ENCODE measurements at regions not wholly inside any gene's neighbourhood (a gene's known extent, or its start where the extent isn't known, plus 50 kb on each side); places are given as distances from the start of the nearest gene placed in this dataset.
A peak's percentile ranks its signal among the peaks of the same experiment; 100 is the strongest.

DNA sequence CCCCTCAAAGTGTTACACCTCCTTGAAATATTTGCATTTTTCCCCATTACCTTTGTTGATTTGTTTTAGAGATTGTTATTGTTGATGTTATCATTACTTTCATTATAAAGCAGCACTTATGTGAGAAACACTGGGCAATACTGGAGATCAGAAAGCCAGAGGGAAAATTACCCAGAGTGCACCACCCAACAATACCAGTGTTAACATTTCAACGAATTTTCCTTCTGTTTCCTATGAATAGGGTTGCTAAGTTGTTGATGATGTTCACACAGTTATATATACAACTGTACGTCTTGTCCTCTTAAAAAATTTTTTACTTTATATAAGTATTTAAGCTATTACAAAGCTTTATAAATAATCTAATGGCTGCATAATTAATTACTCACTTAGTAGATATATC, 173.6 kb upstream of the UMPS start:
- H3K27me3 ChIP-seq (ENCODE audit: control insufficient read depth, insufficient read depth, low read length) = no peaks in the 10 kb centered on the region
- no peak for DNase-seq (ENCODE audit: low read depth in 4 of 6, low spot score in 6 of 6)
- no peaks in the 10 kb centered on the region for H3K36me3 ChIP-seq (ENCODE audit: control insufficient read depth, insufficient read depth, low read length)
- H3K27ac ChIP-seq (ENCODE audit: low read depth, low read length) = no peak overlapping the region
- no peaks in the 10 kb centered on the region for H3K9me3 ChIP-seq (ENCODE audit: control insufficient read depth, insufficient read depth, low read length)
- H3K4me3 ChIP-seq (ENCODE audit: low read depth, low read length) = no peak overlapping the region
- no CpG with 5 or more reads among the region's 2 CpGs for WGBS (ENCODE audit: insufficient coverage)
- H3K4me1 ChIP-seq (ENCODE audit: control insufficient read depth, insufficient read depth, low read length) = peaks cover 10% of the 10 kb centered on the region

DNA sequence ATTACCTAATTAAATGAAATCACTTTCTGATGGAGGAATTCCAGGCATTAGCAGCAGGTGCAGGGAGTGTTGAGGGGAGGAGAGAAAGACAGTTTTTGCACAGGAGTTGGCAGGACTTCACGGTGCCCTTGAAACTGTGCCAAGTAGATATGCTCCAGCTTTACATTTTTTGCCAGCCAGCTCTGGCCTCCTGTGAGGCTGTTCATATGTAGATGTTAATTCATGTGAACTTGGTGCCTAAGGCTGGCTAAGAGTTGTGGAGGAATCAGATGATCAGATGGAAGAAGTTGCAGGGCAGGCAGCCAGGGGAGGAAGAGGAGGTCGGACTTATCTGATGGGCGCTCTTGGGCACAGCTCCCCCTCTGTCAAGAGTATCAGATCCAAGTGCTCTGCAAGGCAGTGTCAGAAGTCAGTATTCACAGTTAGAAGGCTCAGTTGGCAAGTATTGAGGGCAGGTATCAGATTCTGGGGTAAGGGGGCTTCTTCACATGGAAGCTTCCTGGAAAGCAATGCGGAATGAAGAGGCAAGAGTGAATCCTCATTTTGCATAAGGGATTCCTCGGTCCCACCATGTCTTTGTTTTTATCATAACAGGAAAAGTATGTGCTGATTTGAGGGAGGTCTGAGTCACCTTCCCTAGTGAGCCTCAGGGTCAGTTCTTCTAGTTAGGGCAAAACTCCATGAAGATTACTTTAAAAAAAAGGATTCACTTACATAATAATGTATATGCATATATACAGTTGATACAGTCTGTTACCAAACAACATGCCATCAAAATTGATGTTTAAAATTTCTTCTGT, 172.6 kb upstream of the UMPS start:
- Histone ChIP-seq H3K9me3 (ENCODE audit: control insufficient read depth, insufficient read depth, low read length) (no peaks in the 10 kb centered on the region), H3K27me3 (ENCODE audit: control insufficient read depth, insufficient read depth, low read length) (no peaks in the 10 kb centered on the region), H3K36me3 (ENCODE audit: control insufficient read depth, insufficient read depth, low read length) (peaks cover 3% of the 10 kb centered on the region), H3K4me3 (ENCODE audit: low read depth, low read length) (no peak overlapping the region), H3K4me1 (ENCODE audit: control insufficient read depth, insufficient read depth, low read length) (peaks cover 15% of the 10 kb centered on the region), H3K27ac (ENCODE audit: low read depth, low read length) (no peak overlapping the region)
- peak in 2 of 6 donors; percentile 82 to 86 for DNase-seq (ENCODE audit: low read depth in 4 of 6, low spot score in 6 of 6)
- 51% methylated on average over 5 of the region's 5 CpGs for WGBS (ENCODE audit: insufficient coverage)

DNA sequence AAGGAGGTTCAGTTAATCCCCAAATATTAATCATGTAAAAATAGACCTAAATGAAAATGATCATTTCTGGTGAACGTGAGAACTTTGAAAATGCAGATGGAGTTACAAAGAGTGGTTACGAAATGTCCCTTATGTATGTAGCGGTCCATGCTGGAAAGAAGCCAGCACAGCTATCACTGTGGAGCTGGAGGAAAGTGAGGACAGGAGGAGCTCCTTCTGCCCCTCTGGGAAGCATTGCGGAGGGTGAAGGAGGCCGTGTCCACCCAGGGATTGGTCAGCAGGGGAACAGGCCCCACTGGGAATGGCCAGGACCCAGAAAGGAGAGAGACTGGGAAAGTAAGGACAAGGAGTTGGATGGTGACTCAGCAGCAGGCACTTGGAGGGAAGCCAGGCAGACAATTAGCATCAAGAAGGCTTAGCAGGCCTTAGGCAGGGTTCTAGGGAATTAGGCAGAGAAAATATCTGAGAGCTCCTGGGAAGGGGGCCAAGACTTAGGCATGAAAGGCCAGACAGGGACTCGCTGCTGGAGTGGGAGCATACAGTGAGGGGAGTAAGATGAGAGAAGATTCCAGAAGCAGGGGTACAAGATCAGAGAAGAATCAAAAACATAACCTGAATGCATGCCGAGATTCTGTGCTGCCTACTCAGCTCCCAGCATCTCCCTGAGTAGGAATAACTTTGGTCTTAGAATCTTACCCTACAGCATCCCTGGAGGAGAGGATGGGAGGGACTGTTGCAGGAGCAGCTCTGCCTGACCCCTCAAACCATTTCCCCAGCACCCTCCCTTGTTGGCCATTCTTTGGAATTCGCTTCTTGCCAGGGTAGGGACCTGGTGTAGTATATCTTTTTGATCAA, 171.0 kb upstream of the UMPS start:
- peaks cover 18% of the 10 kb centered on the region for H3K4me1 ChIP-seq (ENCODE audit: control insufficient read depth, insufficient read depth, low read length)
- H3K9me3 ChIP-seq (ENCODE audit: control insufficient read depth, insufficient read depth, low read length) = no peaks in the 10 kb centered on the region
- peaks cover 16% of the 10 kb centered on the region for H3K36me3 ChIP-seq (ENCODE audit: control insufficient read depth, insufficient read depth, low read length)
- peak; percentile 44 to 94 (median 70) for DNase-seq (ENCODE audit: low read depth in 4 of 6, low spot score in 6 of 6)
- WGBS (ENCODE audit: insufficient coverage) = 35% methylated on average over 6 of the region's 8 CpGs
- H3K4me3 ChIP-seq (ENCODE audit: low read depth, low read length) = no peak overlapping the region
- peak overlapping the region; percentile 43 for H3K27ac ChIP-seq (ENCODE audit: low read depth, low read length)
- no peaks in the 10 kb centered on the region for H3K27me3 ChIP-seq (ENCODE audit: control insufficient read depth, insufficient read depth, low read length)

DNA sequence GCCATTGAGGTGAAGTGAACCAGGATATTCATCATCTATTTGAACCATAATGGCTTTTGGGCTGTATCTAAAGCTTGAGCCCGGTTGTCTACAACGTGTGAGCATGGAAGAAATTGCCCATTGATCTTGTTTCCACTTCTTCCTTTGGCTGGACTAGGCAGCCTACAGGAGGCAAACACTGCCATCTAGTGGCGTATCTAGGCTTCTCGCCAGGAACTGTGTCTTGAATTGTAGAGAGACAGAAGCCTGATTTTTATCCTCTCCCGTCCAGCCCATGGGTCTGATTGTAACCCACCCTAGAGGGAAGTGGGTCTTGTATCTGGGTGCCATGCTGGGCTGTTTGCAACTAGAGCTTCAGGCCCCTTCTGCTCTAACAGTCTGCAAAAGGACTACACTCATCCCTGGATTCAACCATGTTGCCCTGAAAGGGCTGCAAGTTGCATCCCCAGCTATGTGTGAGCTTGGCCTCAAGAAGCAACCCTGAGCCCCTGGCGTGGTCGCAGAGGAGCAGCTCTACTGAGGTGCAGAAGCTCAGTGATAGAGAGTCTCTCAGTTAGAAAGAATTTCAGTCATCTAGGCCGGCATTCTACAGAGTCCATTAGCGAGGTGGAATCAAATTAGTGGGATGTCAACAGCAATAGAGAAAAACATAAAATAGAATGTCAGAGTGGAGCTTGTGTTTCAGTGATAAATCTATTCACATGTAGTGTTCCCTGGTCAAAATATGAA, 170.2 kb upstream of the UMPS start:
- Histone ChIP-seq H3K4me1 (ENCODE audit: control insufficient read depth, insufficient read depth, low read length) (peaks cover 18% of the 10 kb centered on the region), H3K36me3 (ENCODE audit: control insufficient read depth, insufficient read depth, low read length) (peaks cover 19% of the 10 kb centered on the region), H3K27me3 (ENCODE audit: control insufficient read depth, insufficient read depth, low read length) (no peaks in the 10 kb centered on the region), H3K4me3 (ENCODE audit: low read depth, low read length) (no peak overlapping the region), H3K27ac (ENCODE audit: low read depth, low read length) (peak overlapping the region; percentile 43), H3K9me3 (ENCODE audit: control insufficient read depth, insufficient read depth, low read length) (no peaks in the 10 kb centered on the region)
- peak; percentile 61 to 95 (median 72) for DNase-seq (ENCODE audit: low read depth in 4 of 6, low spot score in 6 of 6)
- 38% methylated on average over 9 of the region's 9 CpGs for WGBS (ENCODE audit: insufficient coverage)

DNA sequence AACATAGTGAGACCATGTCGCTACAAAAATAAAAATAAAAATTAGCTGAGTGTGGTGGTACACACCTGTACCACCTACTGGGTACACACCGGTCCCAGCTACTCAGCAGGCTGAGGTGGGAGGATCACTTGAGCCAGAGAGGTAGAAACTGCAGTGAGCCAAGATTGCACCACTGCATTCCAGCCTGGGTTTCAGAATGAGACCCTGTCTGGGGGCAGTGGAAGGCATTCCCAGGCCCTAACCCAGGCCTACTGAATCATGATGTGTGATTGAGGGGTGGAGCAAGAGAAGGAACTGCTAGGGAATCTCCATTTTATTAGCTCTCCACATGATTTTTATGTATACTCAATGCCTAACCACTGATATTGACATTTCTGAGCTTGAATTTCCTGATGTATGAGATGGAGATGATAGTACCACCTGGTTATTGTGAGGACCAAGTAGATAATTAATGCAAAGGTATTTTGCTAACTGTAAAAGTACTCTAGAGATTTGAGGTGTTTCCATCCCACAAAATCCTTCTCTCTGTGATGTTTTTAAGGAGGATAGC, 169.5 kb upstream of the UMPS start:
- H3K4me1 ChIP-seq (ENCODE audit: control insufficient read depth, insufficient read depth, low read length) = peaks cover 21% of the 10 kb centered on the region

DNA sequence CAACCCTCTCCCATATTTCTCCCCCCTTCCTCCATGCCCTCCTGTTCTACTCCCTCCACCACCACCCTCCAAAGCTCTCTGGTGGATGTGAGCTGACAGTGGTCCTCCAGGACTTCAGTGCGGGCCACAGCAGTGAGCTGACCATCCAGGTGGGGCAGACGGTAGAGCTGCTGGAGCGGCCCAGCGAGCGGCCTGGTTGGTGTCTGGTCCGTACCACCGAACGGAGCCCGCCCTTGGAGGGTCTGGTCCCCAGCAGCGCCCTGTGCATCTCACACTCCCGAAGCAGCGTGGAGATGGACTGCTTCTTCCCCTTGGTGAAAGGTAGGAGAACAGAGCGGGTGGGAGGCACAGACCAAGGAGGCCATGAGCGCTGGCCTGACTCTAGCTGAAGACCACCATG, 167.5 kb upstream of the UMPS start:
- peaks cover 22% of the 10 kb centered on the region for H3K36me3 ChIP-seq (ENCODE audit: control insufficient read depth, insufficient read depth, low read length)
- no peak overlapping the region for H3K27ac ChIP-seq (ENCODE audit: low read depth, low read length)
- no peak for DNase-seq (ENCODE audit: low read depth in 4 of 6, low spot score in 6 of 6)
- peaks cover 26% of the 10 kb centered on the region for H3K4me1 ChIP-seq (ENCODE audit: control insufficient read depth, insufficient read depth, low read length)
- no peaks in the 10 kb centered on the region for H3K27me3 ChIP-seq (ENCODE audit: control insufficient read depth, insufficient read depth, low read length)
- no peak overlapping the region for H3K4me3 ChIP-seq (ENCODE audit: low read depth, low read length)
- WGBS (ENCODE audit: insufficient coverage) = 97% methylated on average over 13 of the region's 14 CpGs
- no peaks in the 10 kb centered on the region for H3K9me3 ChIP-seq (ENCODE audit: control insufficient read depth, insufficient read depth, low read length)

More for the DNA sequence above, 169.5 kb upstream of the UMPS start:
- Histone ChIP-seq H3K27me3 (ENCODE audit: control insufficient read depth, insufficient read depth, low read length) (no peaks in the 10 kb centered on the region), H3K4me3 (ENCODE audit: low read depth, low read length) (no peak overlapping the region), H3K27ac (ENCODE audit: low read depth, low read length) (no peak overlapping the region), H3K9me3 (ENCODE audit: control insufficient read depth, insufficient read depth, low read length) (no peaks in the 10 kb centered on the region), H3K36me3 (ENCODE audit: control insufficient read depth, insufficient read depth, low read length) (peaks cover 19% of the 10 kb centered on the region)
- DNase-seq (ENCODE audit: low read depth in 4 of 6, low spot score in 6 of 6) = no peak
- 100% methylated on average over 1 of the region's 2 CpGs for WGBS (ENCODE audit: insufficient coverage)

- whole genome bisulfite sequencing (ENCODE audit: insufficient coverage) = 100% methylated on average over 3 of the region's 3 CpGs
- no peak overlapping the region for H3K27ac ChIP-seq (ENCODE audit: low read depth, low read length)
- H3K27me3 ChIP-seq (ENCODE audit: control insufficient read depth, insufficient read depth, low read length) = no peaks in the 10 kb centered on the region
- no peaks in the 10 kb centered on the region for H3K9me3 ChIP-seq (ENCODE audit: control insufficient read depth, insufficient read depth, low read length)
- H3K36me3 ChIP-seq (ENCODE audit: control insufficient read depth, insufficient read depth, low read length) = peaks cover 22% of the 10 kb centered on the region
- peaks cover 26% of the 10 kb centered on the region for H3K4me1 ChIP-seq (ENCODE audit: control insufficient read depth, insufficient read depth, low read length)
- no peak for DNase-seq (ENCODE audit: low read depth in 4 of 6, low spot score in 6 of 6)
- H3K4me3 ChIP-seq (ENCODE audit: low read depth, low read length) = no peak overlapping the region
These were observed 166.9 kb upstream of the UMPS start for GRCh38 chr3:124563376-124563775.

GRCh38 chr3:124565013-124565412, 165.2 kb upstream of the UMPS start:
- no peak overlapping the region for H3K27ac ChIP-seq (ENCODE audit: low read depth, low read length)
- H3K36me3 ChIP-seq (ENCODE audit: control insufficient read depth, insufficient read depth, low read length) = peaks cover 22% of the 10 kb centered on the region
- WGBS (ENCODE audit: insufficient coverage) = 43% methylated on average over 2 of the region's 5 CpGs
- H3K4me3 ChIP-seq (ENCODE audit: low read depth, low read length) = no peak overlapping the region
- H3K9me3 ChIP-seq (ENCODE audit: control insufficient read depth, insufficient read depth, low read length) = no peaks in the 10 kb centered on the region
- H3K27me3 ChIP-seq (ENCODE audit: control insufficient read depth, insufficient read depth, low read length) = no peaks in the 10 kb centered on the region
- peaks cover 18% of the 10 kb centered on the region for H3K4me1 ChIP-seq (ENCODE audit: control insufficient read depth, insufficient read depth, low read length)
- peak; percentile 67 to 96 (median 84) for DNase-seq (ENCODE audit: low read depth in 4 of 6, low spot score in 6 of 6)

DNA sequence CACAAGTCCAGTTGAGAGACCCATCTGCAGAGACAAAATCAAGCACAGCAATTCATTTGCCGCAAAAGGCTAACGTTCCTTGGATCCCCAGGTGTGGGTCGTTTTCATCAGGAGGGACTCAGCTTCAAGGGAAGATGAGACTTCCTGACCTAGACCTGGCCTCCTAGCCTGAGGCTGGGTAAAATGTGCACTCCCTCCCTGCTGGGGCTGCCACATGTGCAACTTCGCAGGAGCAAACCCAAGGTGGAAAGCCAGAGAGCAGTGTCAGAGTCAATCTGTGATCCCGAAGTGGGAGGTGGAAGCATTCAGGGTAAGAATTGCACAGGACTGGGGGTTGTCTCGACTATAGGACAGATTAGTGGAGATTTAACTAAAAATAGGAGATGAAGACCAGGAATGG, 164.7 kb upstream of the UMPS start:
- WGBS (ENCODE audit: insufficient coverage) = 68% methylated on average over 6 of the region's 6 CpGs
- Histone ChIP-seq H3K36me3 (ENCODE audit: control insufficient read depth, insufficient read depth, low read length) (peaks cover 22% of the 10 kb centered on the region), H3K9me3 (ENCODE audit: control insufficient read depth, insufficient read depth, low read length) (no peaks in the 10 kb centered on the region), H3K27ac (ENCODE audit: low read depth, low read length) (no peak overlapping the region), H3K4me3 (ENCODE audit: low read depth, low read length) (no peak overlapping the region), H3K4me1 (ENCODE audit: control insufficient read depth, insufficient read depth, low read length) (peaks cover 18% of the 10 kb centered on the region), H3K27me3 (ENCODE audit: control insufficient read depth, insufficient read depth, low read length) (no peaks in the 10 kb centered on the region)
- no peak for DNase-seq (ENCODE audit: low read depth in 4 of 6, low spot score in 6 of 6)
